Right hindlimb (tissue), 1 donor: ENCODE measurements at regions not wholly inside any gene's neighbourhood (a gene's known extent, or its start where the extent isn't known, plus 50 kb on each side); places are given as distances from the start of the nearest gene placed in this dataset.

Experiments used
- DNase-seq: peaks from one replicate; pipeline ENCODE4 v3.0.0-alpha.2; 2018

DNA sequence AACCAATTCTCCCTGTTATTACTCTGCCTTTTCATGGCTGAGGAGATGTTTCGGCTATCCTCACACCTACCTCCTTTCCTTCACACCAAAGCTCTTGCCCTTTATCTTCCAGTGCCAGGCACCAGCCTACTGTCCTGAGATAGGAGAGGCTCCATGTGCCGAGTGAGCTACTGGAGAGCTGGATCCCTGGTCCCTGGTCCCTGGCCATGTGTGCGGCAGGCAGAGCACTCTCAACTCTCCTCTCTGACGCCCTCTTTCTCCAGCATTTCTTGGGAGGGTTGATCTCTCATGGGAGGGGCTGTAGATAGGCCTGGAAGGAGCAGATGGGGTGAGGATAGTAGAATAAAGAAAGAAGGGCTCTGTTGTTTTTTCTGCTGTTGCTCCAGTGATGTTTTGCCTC, 277.1 kb upstream of the UMPS start:
- DNase-seq: no peak

DNA sequence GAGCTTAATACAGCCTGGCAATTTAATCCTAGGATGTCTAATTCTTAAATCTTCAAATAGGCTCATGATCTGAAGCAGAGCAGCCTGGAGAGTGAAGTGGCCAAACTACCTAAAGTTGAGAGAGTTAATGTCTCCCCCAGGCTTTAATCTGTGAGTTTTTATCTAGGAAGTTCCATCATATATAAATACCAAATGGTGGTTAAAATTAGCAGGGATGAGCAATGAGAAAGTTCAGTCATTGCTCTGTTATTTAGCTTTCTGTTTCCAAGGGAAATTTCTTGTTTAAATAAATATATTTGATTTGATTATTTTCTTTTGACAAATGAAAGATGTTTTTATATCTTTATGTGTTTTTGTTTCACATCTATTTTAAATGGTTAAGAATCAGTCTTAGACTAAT, 274.4 kb upstream of the UMPS start:
- DNase-seq: no peak

DNA sequence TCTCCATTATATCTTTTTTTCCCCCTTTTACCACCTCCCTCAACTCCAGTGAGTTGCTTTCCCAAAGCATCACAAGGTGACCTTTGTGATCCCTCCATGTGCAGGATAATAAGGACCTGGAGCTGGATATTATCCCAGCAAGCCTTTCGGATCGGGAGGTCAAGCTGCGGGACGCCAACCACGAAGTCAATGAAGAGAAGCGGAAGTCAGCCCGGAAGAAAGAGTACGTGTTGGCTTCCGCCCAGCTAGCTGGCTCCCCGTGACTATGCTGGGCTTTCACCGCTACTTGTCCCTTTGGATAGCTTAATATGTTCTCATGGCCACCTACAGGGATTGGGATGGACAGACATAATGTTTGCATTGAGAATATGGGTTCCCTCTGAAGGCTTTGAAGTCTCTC, 273.7 kb upstream of the UMPS start:
- no peak for DNase-seq

DNA sequence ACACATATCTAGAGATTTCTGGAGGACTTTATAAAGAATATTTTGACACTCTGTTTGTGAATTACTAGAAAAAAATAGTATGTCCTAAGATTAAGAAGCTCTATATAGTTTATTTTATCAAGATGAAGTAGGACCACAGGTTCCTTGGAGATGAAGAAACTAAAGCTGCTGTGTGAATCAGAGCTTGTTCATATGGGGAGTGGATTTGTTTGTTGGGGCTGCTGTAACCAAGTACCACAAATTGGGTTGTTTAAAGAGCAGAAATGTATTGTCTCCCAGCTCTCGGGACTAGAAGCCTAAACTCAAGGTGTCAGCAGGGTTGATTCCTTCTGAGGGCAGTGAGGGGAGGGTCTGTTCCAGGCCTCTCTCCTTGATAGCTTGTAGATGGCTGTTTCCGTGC, 270.6 kb upstream of the UMPS start:
- DNase-seq: no peak

DNA sequence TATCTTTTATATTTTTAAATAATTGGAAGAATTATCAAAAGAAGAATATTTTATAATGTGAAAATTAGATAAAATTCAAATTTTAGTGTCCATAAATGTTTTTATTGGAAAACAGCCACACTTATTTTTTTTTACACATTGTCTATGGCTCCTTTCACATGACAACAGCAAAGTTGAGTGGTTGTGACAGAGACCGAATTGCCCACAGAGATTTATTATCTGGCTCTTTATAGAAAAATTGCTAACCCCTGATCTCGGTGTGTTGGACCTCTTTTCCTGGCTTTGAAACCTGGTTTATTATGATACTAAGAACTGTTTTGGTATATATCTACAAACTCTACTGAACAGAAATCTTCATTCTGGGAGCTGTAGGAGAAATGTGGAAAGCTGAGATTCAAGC, 269.1 kb upstream of the UMPS start:
- DNase-seq: no peak

DNA sequence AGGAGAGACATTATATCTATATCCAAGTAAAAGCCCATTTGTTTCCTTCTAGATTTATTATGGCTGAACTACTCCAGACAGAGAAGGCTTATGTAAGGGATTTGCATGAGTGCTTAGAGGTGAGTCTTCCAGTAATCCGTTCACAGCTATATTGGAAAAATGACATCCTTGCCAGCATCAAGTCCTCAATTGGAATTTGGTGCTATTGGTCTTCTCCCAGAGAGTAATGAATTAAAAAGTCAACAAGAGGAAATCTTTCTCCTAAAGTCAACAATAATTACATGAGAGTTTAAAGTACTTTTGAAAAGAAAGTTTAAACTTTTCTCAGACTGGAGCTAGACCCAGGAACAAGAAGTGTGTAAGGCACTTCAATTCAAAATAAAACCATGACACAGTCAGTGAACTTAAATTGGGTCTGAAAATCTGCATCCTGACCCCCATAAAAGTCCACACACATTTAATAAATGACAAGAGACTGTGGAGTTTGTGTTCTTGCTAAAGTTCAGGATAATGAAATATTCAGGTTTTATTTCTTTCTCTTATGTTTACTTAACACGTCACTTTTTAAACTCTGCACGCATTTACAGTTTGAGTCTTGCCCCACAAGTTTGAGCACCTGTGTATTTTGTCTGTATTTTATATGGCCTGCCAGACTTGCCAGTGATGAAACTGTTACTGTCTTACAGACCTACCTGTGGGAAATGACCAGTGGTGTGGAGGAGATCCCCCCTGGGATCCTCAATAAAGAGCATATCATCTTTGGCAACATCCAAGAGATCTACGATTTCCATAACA, 268.2 kb upstream of the UMPS start:
- DNase-seq: no peak

DNA sequence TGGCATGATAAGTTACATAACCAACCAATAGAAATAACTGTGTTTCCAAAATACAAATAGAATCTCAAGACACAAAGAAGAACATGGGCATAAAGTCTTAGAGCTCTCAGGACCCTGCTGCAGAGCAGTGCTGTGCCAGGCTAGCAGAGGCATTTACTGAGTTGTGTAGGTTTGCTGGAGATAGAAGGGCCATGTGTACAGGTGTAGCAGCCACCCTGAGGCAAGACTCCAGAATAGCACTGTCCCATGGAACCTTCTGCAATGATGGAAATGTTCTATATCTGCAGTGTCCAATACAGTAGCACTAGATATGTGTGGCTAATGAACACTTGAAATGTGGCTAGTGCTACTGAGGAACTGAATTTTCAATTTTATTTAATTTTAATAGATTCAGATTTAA, 267.0 kb upstream of the UMPS start:
- no peak for DNase-seq

DNA sequence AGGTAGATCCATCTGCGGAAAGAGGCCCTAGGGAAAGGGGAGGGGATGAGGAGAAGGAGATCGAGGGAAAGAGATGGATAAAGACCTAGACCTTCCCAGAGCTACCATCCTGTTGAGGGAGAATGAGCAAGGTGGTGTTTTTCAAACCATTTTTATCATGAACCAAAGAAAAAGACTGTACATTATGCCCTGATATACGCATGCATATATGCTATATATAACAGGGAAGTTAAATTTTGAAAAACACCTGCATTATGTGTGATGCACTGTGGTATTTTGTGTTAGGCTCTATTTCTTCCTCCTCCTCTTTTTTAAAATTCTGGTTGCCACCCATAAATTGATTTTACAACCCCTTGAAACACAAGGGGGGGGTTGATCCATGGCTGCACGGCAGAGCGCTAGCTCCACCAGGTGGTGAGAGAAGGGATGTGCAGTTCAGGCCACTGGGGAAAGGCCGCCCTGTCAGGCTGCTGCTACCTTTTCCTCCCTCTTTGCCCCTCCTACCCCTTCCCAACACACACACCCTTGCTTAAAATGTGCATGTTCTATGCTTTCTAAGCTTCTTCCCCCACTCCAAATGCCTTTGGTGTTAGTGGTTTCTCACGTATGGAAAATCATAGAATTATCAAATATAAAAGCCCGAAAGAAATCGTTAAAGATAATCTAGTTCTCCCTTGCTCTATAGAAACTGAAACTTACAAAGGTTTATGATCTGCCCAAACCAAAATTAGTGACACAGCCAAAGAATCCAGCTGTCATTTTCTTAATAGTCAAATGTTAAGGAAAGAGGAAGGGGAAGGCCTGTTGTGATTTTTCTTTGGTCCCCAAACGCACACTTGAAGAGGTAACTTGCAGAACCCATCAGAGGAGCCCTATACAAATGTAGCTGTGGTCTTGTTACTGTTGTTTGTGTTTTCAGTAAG, 262.0 kb upstream of the UMPS start:
- DNase-seq: peak; percentile 46

DNA sequence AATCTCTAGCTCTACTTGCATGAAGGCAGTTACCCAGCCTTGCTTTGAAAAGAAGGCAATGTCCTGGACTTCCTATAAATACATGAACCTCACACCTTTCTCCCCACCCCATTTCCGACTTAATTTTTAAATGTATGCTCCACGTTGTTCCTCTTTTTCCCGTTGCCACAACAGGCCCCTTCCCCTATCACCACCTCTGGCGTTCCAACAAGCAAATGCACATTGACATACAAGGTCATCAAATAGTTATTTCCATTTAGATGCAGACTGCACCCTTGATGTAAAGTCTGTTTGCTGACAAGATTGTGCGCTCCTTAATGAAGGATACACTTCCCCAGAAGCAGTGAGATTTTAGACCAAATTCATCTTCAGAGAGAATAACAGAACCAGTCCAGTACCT, 260.7 kb upstream of the UMPS start:
- no peak for DNase-seq

DNA sequence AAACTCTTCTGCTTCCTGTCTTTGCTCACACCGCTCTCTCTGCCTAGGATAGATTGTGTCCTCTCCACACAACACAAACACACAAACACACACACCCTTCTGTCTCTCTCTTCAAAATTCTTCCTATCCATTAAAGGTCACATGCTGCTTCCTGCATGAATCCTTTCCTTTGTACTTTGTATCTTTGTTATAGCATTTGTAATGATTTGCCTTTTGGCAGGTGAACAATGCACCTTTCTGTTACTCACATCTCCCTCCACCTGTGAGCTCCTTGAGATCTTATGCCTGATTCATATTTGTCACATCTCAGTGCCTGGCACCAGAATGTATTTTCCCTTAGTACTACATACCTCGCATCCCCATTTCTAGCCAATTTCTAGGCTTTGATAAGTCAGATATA, 251.4 kb upstream of the UMPS start:
- no peak for DNase-seq

DNA sequence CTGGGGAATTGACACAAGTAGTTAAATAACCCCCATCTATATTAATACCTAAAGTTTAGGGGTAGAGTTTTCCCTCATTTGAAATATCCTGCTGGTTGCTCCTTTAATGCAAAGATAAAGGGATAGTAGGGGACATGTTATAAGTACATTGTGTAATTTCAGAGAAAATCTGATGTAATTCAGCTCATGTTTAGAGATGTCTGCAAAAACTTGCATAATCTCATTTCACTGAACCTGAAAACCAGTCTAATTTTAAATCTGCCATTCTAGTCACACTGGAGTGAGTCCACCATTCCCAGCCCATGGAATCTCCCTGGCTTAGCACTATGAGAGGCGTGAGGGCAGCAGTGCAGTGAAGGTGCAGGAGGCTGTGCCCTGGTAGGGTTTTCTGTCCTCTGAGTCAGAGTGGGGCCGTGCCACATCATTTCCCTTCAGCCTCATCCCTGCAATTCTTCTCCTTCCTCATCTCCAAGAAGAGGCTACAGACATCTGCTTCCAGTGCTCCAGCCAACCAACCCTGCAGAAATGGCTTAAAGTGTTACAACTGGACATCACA, 246.3 kb upstream of the UMPS start:
- DNase-seq: no peak

DNA sequence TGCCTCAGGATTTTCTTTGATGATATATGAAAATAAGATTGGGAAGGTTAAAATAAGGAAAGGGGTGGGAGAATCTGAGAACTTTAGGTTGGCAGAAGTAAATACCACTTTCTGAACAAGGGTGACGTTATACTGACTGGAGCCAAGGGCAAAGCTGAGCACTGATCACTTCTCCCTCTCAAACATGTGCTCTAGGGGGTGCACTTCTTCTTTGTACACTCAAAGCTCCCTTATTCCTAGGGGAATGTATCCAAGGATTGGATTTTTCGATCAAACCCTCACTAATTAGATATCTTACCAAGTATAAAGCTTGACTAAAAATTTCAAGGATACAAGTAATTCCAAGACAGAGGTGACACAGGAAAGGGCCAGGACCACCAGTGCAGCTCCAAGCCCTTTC, 243.9 kb upstream of the UMPS start:
- no peak for DNase-seq

DNA sequence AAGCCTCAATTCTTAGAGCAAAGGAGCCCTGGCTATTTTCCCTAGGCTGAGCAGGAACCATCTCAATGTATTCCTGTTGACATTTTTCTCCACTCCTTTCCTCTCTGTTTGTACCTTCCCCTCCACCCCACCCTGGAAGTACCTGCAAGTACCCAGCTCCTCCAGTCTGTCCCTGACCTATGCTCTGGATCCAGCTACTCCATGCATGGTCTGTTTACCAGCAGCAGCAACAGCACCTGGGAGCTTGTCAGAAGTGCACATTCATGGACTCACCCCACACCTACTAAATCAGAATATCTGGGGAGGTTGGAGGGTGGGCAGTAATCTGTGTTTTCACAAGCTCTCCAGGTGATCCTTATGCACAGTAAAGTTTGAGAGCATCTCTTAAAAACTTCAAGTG, 240.7 kb upstream of the UMPS start:
- no peak for DNase-seq

DNA sequence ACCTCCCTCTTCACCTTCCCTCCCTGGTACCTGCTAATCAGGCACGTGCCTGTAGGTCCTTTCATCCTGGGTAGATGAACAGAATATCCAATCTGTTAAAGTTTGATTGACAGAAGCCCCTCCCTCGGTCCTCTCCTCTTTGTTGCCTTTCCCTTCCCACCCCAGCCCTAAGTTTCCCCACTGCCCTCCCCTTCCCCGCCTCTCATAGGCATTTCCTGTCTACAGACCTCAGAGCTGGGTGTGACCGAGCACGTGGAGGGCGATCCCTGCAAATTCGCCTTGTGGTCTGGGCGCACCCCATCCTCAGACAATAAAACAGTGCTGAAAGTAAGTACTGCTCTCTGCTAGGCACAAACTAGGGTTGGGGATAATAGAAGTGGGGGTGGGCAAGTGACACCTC, 239.2 kb upstream of the UMPS start:
- no peak for DNase-seq

DNA sequence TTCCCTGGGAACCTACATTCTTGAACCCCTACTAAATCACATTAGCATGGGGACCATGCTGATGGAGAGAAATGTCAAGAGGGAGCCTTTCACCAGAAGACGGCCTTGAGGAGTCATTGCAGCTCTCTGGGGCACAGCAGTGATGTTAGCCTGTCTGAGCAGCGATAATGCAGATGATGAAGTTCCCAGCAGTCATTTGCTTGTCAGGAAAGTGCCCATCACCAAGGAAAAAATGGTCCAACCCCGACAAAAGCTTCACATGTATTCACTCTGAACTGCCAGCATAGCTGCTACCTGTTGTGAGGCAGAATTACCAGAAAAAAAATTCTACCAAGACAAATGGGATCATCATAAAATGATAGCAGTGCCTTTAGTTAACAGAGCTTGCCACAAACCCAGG, 238.4 kb upstream of the UMPS start:
- no peak for DNase-seq

DNA sequence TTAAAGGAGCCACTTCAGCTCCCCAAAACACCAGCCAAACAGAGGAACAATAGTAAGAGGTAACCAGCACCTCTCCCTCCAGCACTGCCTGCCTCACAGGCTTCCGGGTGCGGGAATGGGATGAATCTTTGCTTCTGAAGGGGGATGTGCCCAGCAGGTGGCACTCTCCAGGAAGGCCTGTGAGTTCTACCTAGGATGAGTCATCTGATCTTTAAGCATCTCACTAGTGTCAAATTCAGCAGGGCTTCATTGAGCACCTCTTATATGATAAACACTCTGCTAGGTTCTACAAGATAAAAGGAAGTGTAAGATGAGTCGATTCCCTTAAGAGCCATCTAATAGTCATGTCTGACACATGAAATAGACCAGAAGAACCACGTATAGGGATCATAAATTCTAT, 237.4 kb upstream of the UMPS start:
- DNase-seq: no peak

DNA sequence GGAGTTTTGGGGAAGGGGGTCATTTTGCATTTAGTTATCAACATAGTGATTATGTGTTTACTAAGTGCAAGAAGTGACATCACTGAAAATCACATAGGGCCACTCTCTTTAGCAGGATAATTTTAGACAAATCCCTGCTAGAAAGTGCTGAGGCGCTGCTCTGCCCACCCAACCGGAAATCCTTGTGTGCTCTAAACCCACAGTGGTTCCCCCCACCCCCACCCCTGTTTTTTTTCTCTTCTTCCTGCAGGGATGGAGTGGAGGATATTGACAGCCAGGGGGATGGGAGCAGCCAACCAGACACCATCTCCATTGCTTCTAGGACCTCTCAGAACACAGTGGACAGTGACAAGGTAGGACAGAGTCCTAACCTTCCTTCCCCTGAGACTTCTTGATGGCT, 234.2 kb upstream of the UMPS start:
- no peak for DNase-seq

DNA sequence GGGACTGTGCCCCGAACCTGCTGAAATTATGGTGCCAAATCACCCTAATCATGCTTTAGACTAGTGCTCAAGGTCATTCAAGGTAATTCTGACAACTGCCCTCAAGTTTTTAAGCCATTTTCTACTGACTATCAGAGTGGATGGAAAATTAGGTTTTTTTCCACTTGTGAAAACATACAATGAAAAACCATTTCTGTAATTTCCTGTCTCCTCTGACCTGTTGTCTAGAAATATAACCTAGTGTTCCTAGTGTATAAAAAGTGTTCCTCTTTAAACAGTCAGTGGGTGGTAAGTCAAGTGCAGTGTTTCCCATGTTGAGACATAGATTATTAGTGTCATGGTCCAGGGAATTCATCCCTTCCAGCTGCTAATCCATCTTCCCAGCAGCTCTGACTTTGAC, 232.8 kb upstream of the UMPS start:
- no peak for DNase-seq

DNA sequence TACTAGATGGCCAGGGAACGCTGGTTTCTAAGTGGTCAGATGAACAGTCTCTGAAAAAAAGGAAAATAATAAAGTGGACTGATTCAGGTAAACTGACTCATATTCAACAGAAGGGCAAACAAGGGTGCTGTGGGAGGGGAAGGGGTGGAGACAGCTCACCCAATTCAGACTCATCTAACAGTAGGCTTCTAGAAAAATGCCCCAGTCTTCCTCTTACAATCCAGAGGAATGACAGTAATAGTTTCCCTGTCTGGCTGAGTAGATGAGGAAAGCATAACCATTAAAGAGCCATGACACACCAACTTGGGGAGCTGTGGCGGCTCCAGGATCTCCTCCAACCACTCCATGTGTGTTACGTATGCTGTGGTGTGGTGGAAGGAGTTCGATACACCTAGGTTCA, 231.4 kb upstream of the UMPS start:
- no peak for DNase-seq

DNA sequence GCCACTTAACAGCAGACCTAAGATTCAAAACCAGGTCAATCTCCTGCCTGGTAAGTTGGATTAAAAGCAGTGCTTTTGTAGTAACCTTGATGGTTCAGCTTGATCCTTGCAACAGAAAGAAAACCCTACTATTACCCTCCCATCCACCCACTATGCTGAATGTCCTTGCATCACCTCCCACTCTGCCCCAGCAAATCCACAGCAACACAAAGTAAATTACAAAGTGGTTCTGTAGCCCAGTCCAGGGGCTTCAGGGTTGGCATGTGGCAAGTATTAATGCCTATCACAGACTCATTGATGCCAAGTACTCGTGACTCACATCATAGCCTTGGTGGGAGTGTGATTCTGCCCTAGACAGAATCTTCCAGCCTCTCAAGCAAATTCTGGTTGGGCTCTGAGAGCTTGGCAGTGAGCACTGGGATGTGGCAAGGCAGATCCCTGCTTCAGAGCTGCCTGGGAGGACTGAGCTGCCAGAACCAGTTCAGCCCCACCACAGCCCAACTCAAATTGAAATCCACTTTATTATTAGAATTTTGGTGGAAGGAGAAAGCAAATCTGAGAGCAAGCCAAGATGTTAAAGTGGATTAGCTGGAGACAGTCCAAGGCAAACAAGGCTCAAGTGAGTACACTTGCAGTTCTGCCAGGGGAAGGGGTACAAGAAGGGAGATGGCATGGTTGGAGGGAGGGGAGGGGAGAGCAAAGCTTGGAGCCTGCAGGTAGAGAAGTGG, 225.8 kb upstream of the UMPS start:
- peak; percentile 55 for DNase-seq

DNA sequence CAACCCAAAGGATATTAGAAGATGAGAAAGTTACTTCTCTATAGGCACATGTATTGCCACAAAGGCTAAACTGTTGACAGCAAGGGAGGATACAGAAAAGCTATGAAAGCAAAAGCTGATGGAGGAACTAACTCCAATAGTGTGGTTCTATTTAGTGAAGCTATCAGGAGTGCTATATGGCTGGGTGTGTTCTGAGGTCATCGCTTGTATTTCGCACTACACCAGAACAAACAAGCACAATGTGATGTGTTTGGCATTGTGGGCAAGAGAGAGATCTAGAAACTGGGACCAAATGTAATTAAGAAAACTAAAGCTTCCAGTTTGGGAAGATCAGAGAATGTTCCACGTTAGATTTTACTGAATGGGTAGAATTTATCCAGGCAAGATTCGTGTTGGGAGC, 220.4 kb upstream of the UMPS start:
- no peak for DNase-seq

DNA sequence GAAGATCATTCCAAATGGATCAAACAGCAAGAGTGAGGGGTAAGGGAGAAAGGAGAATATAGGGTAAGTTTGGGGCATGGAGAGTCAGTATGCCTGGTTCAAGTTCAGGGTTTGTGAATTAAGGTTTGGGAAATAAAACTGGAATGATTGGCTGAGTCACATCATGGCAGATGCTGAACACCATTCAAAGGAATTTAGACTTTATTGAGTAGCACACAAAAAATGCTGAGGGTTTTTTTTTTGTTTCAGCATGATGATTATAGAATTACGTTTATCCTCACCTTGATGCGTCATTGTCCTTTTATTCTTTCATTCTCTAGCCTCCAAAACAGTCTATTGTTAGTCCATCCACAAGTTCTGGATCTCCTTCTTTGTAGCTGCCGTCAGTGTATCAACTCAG, 220.0 kb upstream of the UMPS start:
- DNase-seq: no peak

DNA sequence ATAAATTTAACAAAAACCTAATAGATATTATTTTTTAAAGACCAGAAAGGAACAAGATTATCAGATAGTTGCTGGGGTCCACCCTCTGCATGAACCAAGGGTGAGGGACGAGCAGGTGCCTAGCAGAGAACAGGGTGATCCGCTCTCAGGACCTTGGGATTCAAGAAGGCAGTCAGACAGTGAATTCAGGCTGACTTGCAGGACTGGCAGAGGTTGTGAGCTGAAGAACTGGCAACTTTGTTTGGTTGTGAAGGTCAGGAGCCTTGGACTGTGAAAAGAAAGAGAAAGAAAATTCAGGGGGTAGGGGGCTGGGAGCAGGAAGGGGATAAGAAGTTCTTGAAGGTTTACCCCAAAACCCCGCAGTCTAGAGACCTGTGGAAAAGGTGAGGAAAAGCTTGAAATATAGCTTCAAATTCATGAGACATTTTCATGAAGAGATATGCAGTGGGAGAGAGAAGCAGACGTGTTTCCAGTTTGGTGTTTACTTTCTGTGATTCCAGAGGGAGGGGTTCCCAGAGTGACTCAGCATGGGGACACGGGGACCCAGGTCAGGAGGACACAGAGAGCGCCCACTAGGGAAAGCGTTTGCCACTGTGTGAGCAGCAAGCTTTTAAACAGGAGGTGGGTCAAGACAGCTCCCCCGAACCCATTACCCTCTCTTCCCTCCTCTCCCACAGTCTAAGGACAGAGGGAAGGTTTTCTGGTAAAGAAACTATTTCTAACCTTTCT, 217.2 kb upstream of the UMPS start:
- DNase-seq: no peak
